ENCODE measurements at regions not wholly inside any gene's neighbourhood (a gene's known extent, or its start where the extent isn't known, plus 50 kb on each side); places are given as distances from the start of the nearest gene placed in this dataset.

DNA sequence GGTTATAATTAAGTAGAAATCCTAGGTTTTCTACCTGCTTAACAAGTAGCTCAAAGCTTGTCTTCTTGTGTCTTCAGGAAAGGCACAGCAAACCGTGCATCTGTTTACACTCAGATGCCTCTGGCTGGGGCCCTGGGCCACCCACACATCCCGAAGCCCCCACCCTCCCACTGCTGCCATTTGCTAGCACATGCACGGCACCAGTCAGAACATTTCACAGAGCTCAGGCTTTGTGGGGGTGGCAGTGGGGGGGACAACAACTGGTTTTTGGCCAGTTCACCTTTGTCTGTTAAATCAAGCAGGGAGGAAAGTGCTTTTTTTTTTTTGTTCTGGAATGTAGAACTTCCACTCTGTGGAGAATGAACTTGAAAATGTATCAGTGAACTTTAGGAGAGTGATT lies 77.7 kb downstream of the LINC00237 start:
- no peaks in the 10 kb centered on the region for H3K36me3 ChIP-seq (ENCODE audit: insufficient read depth, low read length)
- H3K27ac ChIP-seq (ENCODE audit: low read depth, low read length): no peak overlapping the region
- no peaks in the 10 kb centered on the region for H4K20me1 ChIP-seq (ENCODE audit: insufficient read depth, low read length)
- H2AFZ ChIP-seq (ENCODE audit: low read length): no peak overlapping the region
- TF ChIP-seq, protein P1, sequence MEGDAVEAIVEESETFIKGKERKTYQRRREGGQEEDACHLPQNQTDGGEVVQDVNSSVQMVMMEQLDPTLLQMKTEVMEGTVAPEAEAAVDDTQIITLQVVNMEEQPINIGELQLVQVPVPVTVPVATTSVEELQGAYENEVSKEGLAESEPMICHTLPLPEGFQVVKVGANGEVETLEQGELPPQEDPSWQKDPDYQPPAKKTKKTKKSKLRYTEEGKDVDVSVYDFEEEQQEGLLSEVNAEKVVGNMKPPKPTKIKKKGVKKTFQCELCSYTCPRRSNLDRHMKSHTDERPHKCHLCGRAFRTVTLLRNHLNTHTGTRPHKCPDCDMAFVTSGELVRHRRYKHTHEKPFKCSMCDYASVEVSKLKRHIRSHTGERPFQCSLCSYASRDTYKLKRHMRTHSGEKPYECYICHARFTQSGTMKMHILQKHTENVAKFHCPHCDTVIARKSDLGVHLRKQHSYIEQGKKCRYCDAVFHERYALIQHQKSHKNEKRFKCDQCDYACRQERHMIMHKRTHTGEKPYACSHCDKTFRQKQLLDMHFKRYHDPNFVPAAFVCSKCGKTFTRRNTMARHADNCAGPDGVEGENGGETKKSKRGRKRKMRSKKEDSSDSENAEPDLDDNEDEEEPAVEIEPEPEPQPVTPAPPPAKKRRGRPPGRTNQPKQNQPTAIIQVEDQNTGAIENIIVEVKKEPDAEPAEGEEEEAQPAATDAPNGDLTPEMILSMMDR (IDR thresholded peaks at IDR 0.05; ENCODE audit: extremely low read depth, low read depth, low read length): no peak
- no peaks in the 10 kb centered on the region for H3K9me3 ChIP-seq (ENCODE audit: low read depth, low read length)
- H3K4me1 ChIP-seq (ENCODE audit: insufficient read depth, low read length): no peaks in the 10 kb centered on the region
- H3K79me2 ChIP-seq (ENCODE audit: insufficient read depth, low read length): no peaks in the 10 kb centered on the region
- H3K4me3 ChIP-seq (ENCODE audit: insufficient read depth, low read length): no peak overlapping the region
- no peak for DNase-seq (ENCODE audit: insufficient read length, low spot score, missing footprints)
- no peaks in the 10 kb centered on the region for H3K27me3 ChIP-seq (ENCODE audit: insufficient read depth, low read length)
- H3K4me2 ChIP-seq (ENCODE audit: insufficient read depth, low read length): no peak overlapping the region

DNA sequence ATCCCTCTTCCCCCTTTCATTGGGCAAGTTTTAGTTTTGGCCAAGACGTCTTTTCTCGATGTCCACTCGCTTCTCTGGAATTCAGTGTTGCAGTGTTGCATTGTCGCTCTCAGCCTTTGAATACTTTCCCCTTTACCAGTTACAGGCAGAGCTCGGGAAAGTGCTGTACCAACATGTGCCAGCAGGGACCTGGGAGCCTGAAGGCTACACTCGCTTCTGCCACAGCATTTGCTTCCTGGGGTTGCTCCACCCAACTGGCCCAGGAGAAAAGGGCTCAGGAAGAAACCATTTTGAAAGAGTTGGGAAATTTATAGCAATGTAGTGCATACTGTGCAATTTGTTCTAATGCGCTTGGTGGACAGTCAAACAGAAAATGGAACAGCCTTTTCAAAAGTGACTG lies 78.6 kb downstream of the LINC00237 start:
- no peak overlapping the region for H3K27ac ChIP-seq (ENCODE audit: low read depth, low read length)
- DNase-seq (ENCODE audit: insufficient read length, low spot score, missing footprints): no peak
- TF ChIP-seq, protein P1 (IDR thresholded peaks at IDR 0.05; ENCODE audit: extremely low read depth, low read depth, low read length): no peak
- no peaks in the 10 kb centered on the region for H4K20me1 ChIP-seq (ENCODE audit: insufficient read depth, low read length)
- H2AFZ ChIP-seq (ENCODE audit: low read length): no peak overlapping the region
- H3K27me3 ChIP-seq (ENCODE audit: insufficient read depth, low read length): no peaks in the 10 kb centered on the region
- no peak overlapping the region for H3K4me2 ChIP-seq (ENCODE audit: insufficient read depth, low read length)
- H3K9me3 ChIP-seq (ENCODE audit: low read depth, low read length): no peaks in the 10 kb centered on the region
- H3K4me3 ChIP-seq (ENCODE audit: insufficient read depth, low read length): no peak overlapping the region
- H3K4me1 ChIP-seq (ENCODE audit: insufficient read depth, low read length): no peaks in the 10 kb centered on the region
- H3K79me2 ChIP-seq (ENCODE audit: insufficient read depth, low read length): no peaks in the 10 kb centered on the region
- no peaks in the 10 kb centered on the region for H3K36me3 ChIP-seq (ENCODE audit: insufficient read depth, low read length)

DNA sequence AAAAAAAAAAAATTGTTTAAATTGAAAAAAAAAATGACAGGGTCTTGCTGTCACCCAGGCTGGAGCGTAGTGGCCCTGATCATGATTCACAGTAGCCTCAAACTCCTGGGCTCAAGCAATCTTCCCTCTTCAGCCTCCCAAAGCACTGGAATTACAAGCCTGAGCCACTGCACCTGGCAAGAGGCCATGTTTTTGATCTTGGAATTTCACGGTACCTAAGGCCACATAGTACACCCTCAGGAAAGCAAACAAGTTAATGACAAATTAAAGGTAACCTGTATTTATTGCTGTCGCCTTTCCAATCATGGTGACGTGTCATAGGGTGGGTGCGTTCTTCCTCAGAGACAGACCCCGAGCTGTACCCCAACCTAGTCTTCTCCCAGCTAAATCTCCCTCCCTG lies 79.2 kb downstream of the LINC00237 start:
- Histone ChIP-seq H3K4me3 (ENCODE audit: insufficient read depth, low read length) (no peak overlapping the region), H4K20me1 (ENCODE audit: insufficient read depth, low read length) (no peaks in the 10 kb centered on the region)
- TF ChIP-seq, protein P1 (IDR thresholded peaks at IDR 0.05; ENCODE audit: extremely low read depth, low read depth, low read length): no peak

DNA sequence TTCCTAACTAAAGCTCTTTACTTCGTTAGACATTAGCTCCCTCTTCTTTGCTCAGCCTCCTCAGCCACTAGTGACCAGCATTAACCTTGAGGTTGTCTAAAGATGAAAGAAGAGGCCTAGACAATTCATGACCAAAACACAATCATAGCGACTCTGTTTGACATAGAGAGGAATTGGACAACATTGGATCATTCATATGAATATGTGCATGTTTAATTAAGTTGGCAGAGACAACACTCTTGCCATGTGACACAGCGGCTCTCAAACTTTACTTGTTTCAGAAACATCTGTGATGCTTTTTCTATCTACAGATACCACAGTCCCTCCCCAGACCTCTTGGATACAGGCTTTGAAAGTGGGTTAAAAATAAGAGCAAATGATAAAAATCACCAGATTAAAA lies 81.7 kb downstream of the LINC00237 start:
- Histone ChIP-seq H3K36me3 (ENCODE audit: insufficient read depth, low read length) (no peaks in the 10 kb centered on the region), H3K4me3 (ENCODE audit: insufficient read depth, low read length) (no peak overlapping the region), H2AFZ (ENCODE audit: low read length) (no peak overlapping the region), H4K20me1 (ENCODE audit: insufficient read depth, low read length) (no peaks in the 10 kb centered on the region), H3K27me3 (ENCODE audit: insufficient read depth, low read length) (no peaks in the 10 kb centered on the region), H3K9me3 (ENCODE audit: low read depth, low read length) (no peaks in the 10 kb centered on the region), H3K4me2 (ENCODE audit: insufficient read depth, low read length) (no peak overlapping the region), H3K4me1 (ENCODE audit: insufficient read depth, low read length) (no peaks in the 10 kb centered on the region), H3K79me2 (ENCODE audit: insufficient read depth, low read length) (no peaks in the 10 kb centered on the region), H3K27ac (ENCODE audit: low read depth, low read length) (no peak overlapping the region)
- no peak for DNase-seq (ENCODE audit: insufficient read length, low spot score, missing footprints)
- TF ChIP-seq, protein P1 (IDR thresholded peaks at IDR 0.05; ENCODE audit: extremely low read depth, low read depth, low read length): no peak

More for the DNA sequence above, 79.2 kb downstream of the LINC00237 start:
- Histone ChIP-seq H3K36me3 (ENCODE audit: insufficient read depth, low read length) (no peaks in the 10 kb centered on the region), H3K4me1 (ENCODE audit: insufficient read depth, low read length) (no peaks in the 10 kb centered on the region), H3K27me3 (ENCODE audit: insufficient read depth, low read length) (no peaks in the 10 kb centered on the region), H2AFZ (ENCODE audit: low read length) (no peak overlapping the region), H3K9me3 (ENCODE audit: low read depth, low read length) (no peaks in the 10 kb centered on the region), H3K27ac (ENCODE audit: low read depth, low read length) (no peak overlapping the region), H3K4me2 (ENCODE audit: insufficient read depth, low read length) (no peak overlapping the region), H3K79me2 (ENCODE audit: insufficient read depth, low read length) (no peaks in the 10 kb centered on the region)
- no peak for DNase-seq (ENCODE audit: insufficient read length, low spot score, missing footprints)

All from osteoblast (primary cell).